NAMALWA (cell line): ENCODE measurements at regions not wholly inside any gene's neighbourhood (a gene's known extent, or its start where the extent isn't known, plus 50 kb on each side); places are given as distances from the start of the nearest gene placed in this dataset.

Experiments
- DNase-seq: peaks from one replicate; pipeline ENCODE4 v3.0.0-alpha.2; 2015; ENCODE audit warnings: low spot score

- DNase-seq, result no peak
These were observed 54.7 kb upstream of the GATA6 start for GRCh38 chr18:22114526-22115321.

DNA sequence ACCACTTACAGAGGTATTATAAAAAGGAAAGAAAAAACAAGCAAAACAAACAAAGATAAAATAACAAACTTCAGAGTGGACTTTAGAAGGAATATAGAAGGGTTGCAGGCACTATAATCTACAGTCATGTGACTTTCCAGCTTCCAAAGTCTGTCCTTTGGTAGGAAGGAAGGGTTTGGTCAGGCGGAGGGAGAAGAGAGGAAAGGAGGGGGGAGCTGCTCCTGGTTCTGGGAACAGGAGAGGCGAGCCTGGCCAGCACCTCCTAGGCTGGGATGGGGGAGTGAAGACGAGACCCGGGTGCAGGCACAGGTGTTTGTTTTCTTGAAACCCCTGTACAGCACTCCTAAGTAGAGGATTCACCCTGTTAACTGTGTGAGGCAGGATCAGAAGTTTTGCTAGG lies 53.8 kb upstream of the GATA6 start:
- no peak for DNase-seq
